GM23248 (cell line): ENCODE measurements at regions not wholly inside any gene's neighbourhood (a gene's known extent, or its start where the extent isn't known, plus 50 kb on each side); places are given as distances from the start of the nearest gene placed in this dataset. TPM values are rescaled to one million over a fixed set of nuclear protein-coding genes. Genes with fewer than 3 reads are reported as not detected.

Source experiments
- DNase-seq: peaks from one replicate; pipeline ENCODE4 v3.0.0-alpha.2; 2015
- H2AFZ ChIP-seq: fragments of 200-600 bp; sonication (generic); 2 replicates; pipeline ENCODE4 v1.6.1; 2016; ENCODE audit warnings: antibody characterized with exemption
- H3F3A ChIP-seq: fragments of 200-600 bp; sonication (generic); 2 replicates; pipeline ENCODE4 v1.6.1; 2016; ENCODE audit warnings: mild to moderate bottlenecking, antibody characterized with exemption, mixed run types; ENCODE audit not compliant: insufficient read depth
- H3K27ac ChIP-seq: fragments of 200-600 bp; sonication (generic); 2 replicates; pipeline ENCODE4 v1.5.1; 2016; ENCODE audit warnings: mild to moderate bottlenecking
- H3K27me3 ChIP-seq: fragments of 200-600 bp; sonication (generic); replicated peaks from 2 replicates; pipeline ENCODE4 v1.6.1; 2016; ENCODE audit warnings: mild to moderate bottlenecking; ENCODE audit not compliant: insufficient read depth
- H3K36me3 ChIP-seq: fragments of 200-600 bp; sonication (generic); 2 replicates; pipeline ENCODE4 v1.6.1; 2016; ENCODE audit warnings: low read depth, mild to moderate bottlenecking
- H3K4me1 ChIP-seq: fragments of 200-600 bp; sonication (generic); 2 replicates; pipeline ENCODE4 v1.6.1; 2016; ENCODE audit warnings: mild to moderate bottlenecking; ENCODE audit not compliant: insufficient read depth
- H3K4me2 ChIP-seq: fragments of 200-600 bp; sonication (generic); one replicate; pipeline ENCODE4 v1.6.1; 2016; ENCODE audit warnings: mild to moderate bottlenecking; ENCODE audit not compliant: unreplicated experiment
- H3K4me3 ChIP-seq: fragments of 200-600 bp; sonication (generic); 2 replicates; pipeline ENCODE4 v1.5.1; 2016; ENCODE audit warnings: mild to moderate bottlenecking
- H3K79me2 ChIP-seq: fragments of 200-600 bp; sonication (generic); 2 replicates; pipeline ENCODE4 v1.6.1; 2016; ENCODE audit warnings: mild to moderate bottlenecking; ENCODE audit not compliant: insufficient read depth
- H3K9ac ChIP-seq: fragments of 200-600 bp; sonication (generic); 2 replicates; pipeline ENCODE4 v1.6.1; 2016; ENCODE audit warnings: mild to moderate bottlenecking
- H3K9me2 ChIP-seq: fragments of 200-600 bp; sonication (generic); 2 replicates; pipeline ENCODE4 v1.6.1; 2016; ENCODE audit warnings: mixed run types, mild to moderate bottlenecking, moderate library complexity; ENCODE audit not compliant: insufficient read depth
- H3K9me3 ChIP-seq: fragments of 200-600 bp; sonication (generic); one replicate; pipeline ENCODE4 v1.6.1; 2017; ENCODE audit warnings: low read depth
- H4K20me1 ChIP-seq: fragments of 200-600 bp; sonication (generic); 2 replicates; pipeline ENCODE4 v1.6.0; 2016; ENCODE audit not compliant: insufficient read depth
- EZH2 ChIP-seq: fragments of 200-600 bp; sonication (generic); IDR thresholded peaks from 2 replicates; pipeline ENCODE4 v1.6.1; 2018; ENCODE audit warnings: antibody characterized with exemption, mild to moderate bottlenecking; ENCODE audit not compliant: insufficient read depth, poor library complexity, severe bottlenecking
- EZH2phosphoT487 ChIP-seq: fragments of 200-600 bp; sonication (generic); IDR thresholded peaks from 2 replicates; pipeline ENCODE4 v1.6.1; 2018; ENCODE audit warnings: antibody characterized with exemption, moderate library complexity, mild to moderate bottlenecking, low read depth; ENCODE audit not compliant: insufficient read depth
- WGBS, 2 experiments: methylation state at CpG; one replicate each; pipeline ENCODE4 v1.1.6; 2015 to 2017; ENCODE audit warnings: low lambda C conversion rate in 2 of 2, low coverage in 1 of 2; ENCODE audit errors: missing lambda C conversion rate in 2 of 2; 5-methylcytosine and 5-hydroxymethylcytosine counted together
- in situ Hi-C: fragments of 300-500 bp; cut with MboI; formaldehyde crosslinking; loops from 2 replicates; pipeline ENCODE4 v1.15.0; 2020
- small RNA-seq: library from RNA; depleted of rRNA; stranded (forward); fragments of <200 nt; gene quantifications from one replicate; pipeline ENCODE3, GENCODE V24; 2014; ENCODE audit warnings: low read depth, low replicate concordance

DNA sequence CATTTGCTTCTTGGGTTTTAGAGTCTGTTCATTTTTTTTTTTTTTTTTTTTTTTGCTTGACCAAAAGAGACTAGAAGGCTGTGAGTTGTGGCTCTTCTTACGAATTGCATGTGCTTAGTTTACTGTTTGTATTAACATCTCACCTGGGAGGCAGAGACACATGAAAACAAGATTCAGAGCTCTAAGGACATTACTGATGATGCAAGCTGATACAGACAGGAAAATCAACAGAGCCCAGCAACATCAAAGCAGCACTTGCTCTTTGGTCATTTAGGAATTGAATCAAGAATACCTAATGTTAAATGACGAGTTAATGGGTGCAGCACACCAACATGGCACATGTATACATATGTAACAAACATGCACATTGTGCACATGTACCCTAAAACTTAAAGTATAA, 55.7 kb upstream of the HS3ST5 start:
- H3K36me3 ChIP-seq = no peaks in the 10 kb centered on the region
- H3K9me2 ChIP-seq = no peaks in the 10 kb centered on the region
- H3K4me1 ChIP-seq = no peaks in the 10 kb centered on the region
- TF ChIP-seq EZH2phosphoT487 = no peak
- TF ChIP-seq EZH2 = no peak
- in situ Hi-C loops = no loop called here
- H3K79me2 ChIP-seq = no peaks in the 10 kb centered on the region
- H3K9ac ChIP-seq = no peak overlapping the region
- H2AFZ ChIP-seq = no peak overlapping the region
- no peaks in the 10 kb centered on the region for H3F3A ChIP-seq
- H3K27ac ChIP-seq = no peak overlapping the region
- H3K4me2 ChIP-seq = no peak overlapping the region
- 0% methylated on average over 2 of the region's 2 CpGs for WGBS, 2 experiments
- DNase-seq = no peak
- H3K4me3 ChIP-seq = no peak overlapping the region
- no peaks in the 10 kb centered on the region for H3K9me3 ChIP-seq
- no peaks in the 10 kb centered on the region for H4K20me1 ChIP-seq
- H3K27me3 ChIP-seq = no peaks in the 10 kb centered on the region

Small RNA genes lying in the stretch of these regions (small RNA-seq; reads per million reads assigned to genes)
- gene AL606845.1 (not detected), gene RNU6-475P (not detected)
